Spleen (tissue), 11 donors: ENCODE measurements at regions not wholly inside any gene's neighbourhood (a gene's known extent, or its start where the extent isn't known, plus 50 kb on each side); places are given as distances from the start of the nearest gene placed in this dataset.

Experiments used
- DNase-seq: peaks from one replicate; pipeline ENCODE4 v3.0.0-alpha.2; 2020
- H3K27ac ChIP-seq, 8 donors: fragments of 200-600 bp; sonication (generic) in 7 of 8; 1 replicate in 4 of 8; 2 replicates in 4 of 8; pipeline versions ENCODE4 v1.5.0 to v1.8.0; 2016 to 2021; ENCODE audit warnings: inconsistent platforms in 4 of 8, mild to moderate bottlenecking in 4 of 8, moderate library complexity in 1 of 8
- H3K27me3 ChIP-seq, 7 donors: fragments of 200-600 bp; sonication (generic) in 6 of 7; replicated peaks in 1 of 7; 1 replicate in 4 of 7; 2 replicates in 3 of 7; pipeline versions ENCODE4 v1.5.0 to v1.8.0; 2016 to 2021; ENCODE audit warnings: inconsistent platforms in 3 of 7, mild to moderate bottlenecking in 1 of 7
- H3K36me3 ChIP-seq, 6 donors: fragments of 200-600 bp; sonication (generic) in 5 of 6; 1 replicate in 4 of 6; 2 replicates in 2 of 6; pipeline versions ENCODE4 v1.5.0 to v1.8.0; 2016 to 2021; ENCODE audit warnings: inconsistent platforms in 2 of 6
- H3K4me1 ChIP-seq, 6 donors: fragments of 200-600 bp; sonication (generic) in 5 of 6; 1 replicate in 3 of 6; 2 replicates in 3 of 6; pipeline versions ENCODE4 v1.5.0 to v1.8.0; 2016 to 2021; ENCODE audit warnings: inconsistent platforms in 3 of 6
- H3K4me3 ChIP-seq, 8 donors: fragments of 200-600 bp; sonication (generic) in 7 of 8; 1 replicate in 4 of 8; 2 replicates in 4 of 8; pipeline versions ENCODE4 v1.5.0 to v1.8.0; 2016 to 2021; ENCODE audit warnings: inconsistent platforms in 4 of 8, mild to moderate bottlenecking in 4 of 8, moderate library complexity in 2 of 8
- H3K9me3 ChIP-seq, 8 donors: fragments of 200-600 bp; sonication (generic) in 7 of 8; 1 replicate in 4 of 8; 2 replicates in 4 of 8; pipeline versions ENCODE4 v1.5.0 to v1.8.0; 2016 to 2021; ENCODE audit warnings: inconsistent platforms in 4 of 8
- CTCF ChIP-seq, 11 experiments: fragments of 200-600 bp in 7 of 11; fragments of 450-650 bp in 4 of 11; sonication (generic) in 4 of 11; IDR thresholded peaks in 8 of 11; conservative IDR thresholded peaks in 3 of 11; 1 replicate in 7 of 11; 2 replicates in 4 of 11; pipeline versions ENCODE4 v1.4.0 to v1.8.0; 2016 to 2021; ENCODE audit warnings: antibody characterized with exemption in 11 of 11, inconsistent platforms in 4 of 11, mild to moderate bottlenecking in 1 of 11
- POLR2A ChIP-seq, 3 donors: fragments of 450-650 bp; IDR thresholded peaks; one replicate each; pipeline ENCODE4 v1.5.1; 2017; ENCODE audit warnings: antibody characterized with exemption in 3 of 3, mild to moderate bottlenecking in 1 of 3
- POLR2AphosphoS5 ChIP-seq, 3 donors: sonication (generic); formaldehyde crosslinking; IDR thresholded peaks; one replicate each; pipeline ENCODE4 v1.5.1; 2017; ENCODE audit warnings: antibody characterized with exemption in 3 of 3
- WGBS, 5 donors: extraction: QIAGEN DNeasy Blood & Tissue Kit in 3 of 5; methylation state at CpG; one replicate each; pipeline versions ENCODE4 v1.1.5 to v1.1.7; 2013 to 2018; 5-methylcytosine and 5-hydroxymethylcytosine counted together
- intact Hi-C: fragments of 100-400 bp; cut with DNase I; formaldehyde crosslinking; loops from one replicate; pipeline ENCODE4 v1.15.0; 2023; ENCODE audit warnings: low total_unique reads
- donor health status: healthy with polysubstance abuse.
- donor health status: DM: no; HTN: no; CAD: no; lungs with moderate emphysema.
- donor health status: DM: no; HTN: no; CAD: no.
- donor health status: Bipolar disorder and iron deficiency.
- donor health status: healthy.
- donor health status: DM: no; HTN: no; CAD: no.
- donor health status: DM: yes; HTN: yes; CAD: no.

- Histone ChIP-seq H3K4me1 (no peaks in the 10 kb centered on the region), H3K27ac (no peak overlapping the region), H3K36me3 (no peaks in the 10 kb centered on the region), H3K4me3 (no peak overlapping the region), H3K27me3 (peaks cover 0 to 28% (median 0%) of the 10 kb centered on the region in 7 donors), H3K9me3 (no peaks in the 10 kb centered on the region)
- TF ChIP-seq POLR2A (IDR thresholded peaks at IDR 0.05): no peak
- no peak for TF ChIP-seq CTCF (IDR thresholded peaks at IDR 0.05 in 8 of 11, conservative IDR thresholded peaks at IDR 0.05 in 3 of 11)
- TF ChIP-seq POLR2AphosphoS5 (IDR thresholded peaks at IDR 0.05): no peak
- no peak for DNase-seq
- 70 to 90% (median 79%) methylated on average over 3 of the region's 3 CpGs for WGBS, 5 donors
- intact Hi-C loops: no loop called here
Measured at GRCh38 chr2:30030361-30030760, 109.0 kb upstream of the ALK start.

GRCh38 chr2:30031184-30031583 is 109.8 kb upstream of the ALK start:
- intact Hi-C loops: no loop called here
- no peak overlapping the region for H3K27ac ChIP-seq
- no peaks in the 10 kb centered on the region for H3K9me3 ChIP-seq
- no peak for TF ChIP-seq POLR2A (IDR thresholded peaks at IDR 0.05)
- no peak for TF ChIP-seq CTCF (IDR thresholded peaks at IDR 0.05 in 8 of 11, conservative IDR thresholded peaks at IDR 0.05 in 3 of 11)
- TF ChIP-seq POLR2AphosphoS5 (IDR thresholded peaks at IDR 0.05): no peak
- H3K4me1 ChIP-seq: no peaks in the 10 kb centered on the region
- H3K36me3 ChIP-seq: no peaks in the 10 kb centered on the region
- 55 to 65% (median 60%) methylated on average over 5 of the region's 5 CpGs for WGBS, 5 donors
- H3K4me3 ChIP-seq: no peak overlapping the region
- H3K27me3 ChIP-seq: peaks cover 0 to 26% (median 0%) of the 10 kb centered on the region in 7 donors
- DNase-seq: no peak

GRCh38 chr2:30034052-30034775 is 112.6 kb upstream of the YPEL5 start:
- Histone ChIP-seq H3K9me3 (no peaks in the 10 kb centered on the region), H3K36me3 (no peaks in the 10 kb centered on the region), H3K27me3 (peaks cover 0 to 11% (median 0%) of the 10 kb centered on the region in 7 donors), H3K4me1 (no peaks in the 10 kb centered on the region), H3K27ac (no peak overlapping the region), H3K4me3 (no peak overlapping the region)
- DNase-seq: no peak
- intact Hi-C loops: no loop called here
- no peak for TF ChIP-seq POLR2A (IDR thresholded peaks at IDR 0.05)
- no peak for TF ChIP-seq POLR2AphosphoS5 (IDR thresholded peaks at IDR 0.05)
- no peak for TF ChIP-seq CTCF (IDR thresholded peaks at IDR 0.05 in 8 of 11, conservative IDR thresholded peaks at IDR 0.05 in 3 of 11)
- 77 to 92% (median 86%) methylated on average over 5 of the region's 5 CpGs for WGBS, 5 donors

GRCh38 chr2:30037016-30037415 is 109.8 kb upstream of the YPEL5 start:
- no peak for DNase-seq
- WGBS, 5 donors: 82 to 95% (median 89%) methylated on average over 2 of the region's 2 CpGs
- H3K4me3 ChIP-seq: no peak overlapping the region
- H3K9me3 ChIP-seq: no peaks in the 10 kb centered on the region
- no peaks in the 10 kb centered on the region for H3K36me3 ChIP-seq
- H3K4me1 ChIP-seq: no peaks in the 10 kb centered on the region
- H3K27ac ChIP-seq: no peak overlapping the region
- H3K27me3 ChIP-seq: peaks cover 0 to 5% (median 0%) of the 10 kb centered on the region in 7 donors
- intact Hi-C loops: no loop called here
- no peak for TF ChIP-seq POLR2A (IDR thresholded peaks at IDR 0.05)
- no peak for TF ChIP-seq CTCF (IDR thresholded peaks at IDR 0.05 in 8 of 11, conservative IDR thresholded peaks at IDR 0.05 in 3 of 11)
- TF ChIP-seq POLR2AphosphoS5 (IDR thresholded peaks at IDR 0.05): no peak
